ENCODE measurements at regions not wholly inside any gene's neighbourhood (a gene's known extent, or its start where the extent isn't known, plus 50 kb on each side); places are given as distances from the start of the nearest gene placed in this dataset.

DNA sequence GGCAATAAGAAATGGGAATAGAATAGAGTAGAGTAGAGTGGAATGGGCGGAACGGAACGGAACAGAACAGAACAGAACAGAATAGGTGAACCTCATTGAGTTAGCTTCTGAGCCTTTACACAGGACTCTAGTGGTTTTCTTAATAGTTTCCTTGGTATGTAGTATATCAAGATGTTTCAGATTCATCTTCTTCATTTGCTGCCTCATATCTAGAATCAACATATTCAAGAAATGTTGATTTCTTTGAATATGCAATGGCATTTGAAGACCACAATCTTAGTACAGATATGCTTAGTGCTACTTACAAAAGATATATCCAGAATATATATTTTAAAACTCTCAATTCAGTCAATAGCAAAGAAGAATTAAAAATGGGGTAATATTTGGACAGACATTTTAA, 133.8 kb downstream of the TSEN15 start:
- DNase-seq = no peak
- Mint-ChIP-seq H3K9me3 (ENCODE audit: insufficient read depth) (no peaks in the 10 kb centered on the region), H3K4me3 (no peak overlapping the region), H3K4me1 (no peaks in the 10 kb centered on the region), H3K27me3 (peaks cover 5% of the 10 kb centered on the region), H3K27ac (no peak overlapping the region)
- ChIA-PET POLR2A (no interaction called here), CTCF (no interaction called here)
- no CpG with 5 or more reads among the region's 3 CpGs for WGBS (ENCODE audit: insufficient coverage)
- Histone ChIP-seq H3K4me1 (ENCODE audit: control insufficient read depth in 2 of 2, insufficient read depth in 2 of 2, low read length in 2 of 2) (no peaks in the 10 kb centered on the region), H3K79me2 (ENCODE audit: control insufficient read depth, insufficient read depth, low read length) (no peaks in the 10 kb centered on the region), H3K9ac (ENCODE audit: low read length) (no peak overlapping the region), H4K20me1 (ENCODE audit: control insufficient read depth, insufficient read depth, low read length, poor library complexity, severe bottlenecking) (no peaks in the 10 kb centered on the region), H3K27me3 (replicated peaks in 1 of 4; ENCODE audit: control extremely low read depth in 1 of 4, control insufficient read depth in 3 of 4, insufficient read depth in 4 of 4, low read length in 3 of 4) (no peaks in the 10 kb centered on the region), H2AFZ (ENCODE audit: insufficient read depth, low read depth, low read length, poor library complexity, severe bottlenecking) (no peak overlapping the region), H3K27ac (ENCODE audit: low read length in 2 of 2) (no peak overlapping the region), H3K4me2 (replicated peaks; ENCODE audit: low read depth, low read length, poor library complexity, severe bottlenecking) (no peak overlapping the region), H3K4me3 (ENCODE audit: control extremely low read depth in 1 of 5, extremely low read depth in 1 of 5, insufficient read depth in 1 of 5, low read depth in 2 of 5, low read length in 4 of 5) (no peak overlapping the region), H3K36me3 (replicated peaks in 1 of 2; ENCODE audit: control extremely low read depth in 1 of 2, control insufficient read depth in 1 of 2, extremely low read depth in 1 of 2, insufficient read depth in 2 of 2, low read length in 1 of 2) (no peaks in the 10 kb centered on the region), H3K9me3 (ENCODE audit: control extremely low read depth in 1 of 3, control insufficient read depth in 2 of 3, insufficient read depth in 1 of 3, low read length in 2 of 3) (no peaks in the 10 kb centered on the region)
- TF ChIP-seq, protein P1, sequence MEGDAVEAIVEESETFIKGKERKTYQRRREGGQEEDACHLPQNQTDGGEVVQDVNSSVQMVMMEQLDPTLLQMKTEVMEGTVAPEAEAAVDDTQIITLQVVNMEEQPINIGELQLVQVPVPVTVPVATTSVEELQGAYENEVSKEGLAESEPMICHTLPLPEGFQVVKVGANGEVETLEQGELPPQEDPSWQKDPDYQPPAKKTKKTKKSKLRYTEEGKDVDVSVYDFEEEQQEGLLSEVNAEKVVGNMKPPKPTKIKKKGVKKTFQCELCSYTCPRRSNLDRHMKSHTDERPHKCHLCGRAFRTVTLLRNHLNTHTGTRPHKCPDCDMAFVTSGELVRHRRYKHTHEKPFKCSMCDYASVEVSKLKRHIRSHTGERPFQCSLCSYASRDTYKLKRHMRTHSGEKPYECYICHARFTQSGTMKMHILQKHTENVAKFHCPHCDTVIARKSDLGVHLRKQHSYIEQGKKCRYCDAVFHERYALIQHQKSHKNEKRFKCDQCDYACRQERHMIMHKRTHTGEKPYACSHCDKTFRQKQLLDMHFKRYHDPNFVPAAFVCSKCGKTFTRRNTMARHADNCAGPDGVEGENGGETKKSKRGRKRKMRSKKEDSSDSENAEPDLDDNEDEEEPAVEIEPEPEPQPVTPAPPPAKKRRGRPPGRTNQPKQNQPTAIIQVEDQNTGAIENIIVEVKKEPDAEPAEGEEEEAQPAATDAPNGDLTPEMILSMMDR (IDR thresholded peaks at IDR 0.05) = no peak
- no peak for TF ChIP-seq EZH2 (IDR thresholded peaks at IDR 0.05; ENCODE audit: borderline replicate concordance, insufficient read depth, low read depth, low read length, poor library complexity, severe bottlenecking)
- intact Hi-C loops (cut with micrococcal nuclease) = no loop called here
- no peak for ATAC-seq (ENCODE audit: low read depth)

GRCh38 chr1:184186167-184186566, 134.6 kb downstream of the TSEN15 start:
- H4K20me1 ChIP-seq (ENCODE audit: control insufficient read depth, insufficient read depth, low read length, poor library complexity, severe bottlenecking) = no peaks in the 10 kb centered on the region
- TF ChIP-seq EZH2 (IDR thresholded peaks at IDR 0.05; ENCODE audit: borderline replicate concordance, insufficient read depth, low read depth, low read length, poor library complexity, severe bottlenecking) = no peak
- TF ChIP-seq, protein P1 (IDR thresholded peaks at IDR 0.05) = no peak
- Mint-ChIP-seq H3K27ac (no peak overlapping the region), H3K27me3 (peaks cover 11% of the 10 kb centered on the region), H3K9me3 (ENCODE audit: insufficient read depth) (no peaks in the 10 kb centered on the region), H3K4me1 (no peaks in the 10 kb centered on the region), H3K4me3 (no peak overlapping the region)
- H3K27ac ChIP-seq (ENCODE audit: low read length in 2 of 2) = no peak overlapping the region
- intact Hi-C loops (cut with micrococcal nuclease) = no loop called here
- no peaks in the 10 kb centered on the region for H3K79me2 ChIP-seq (ENCODE audit: control insufficient read depth, insufficient read depth, low read length)
- no peaks in the 10 kb centered on the region for H3K9me3 ChIP-seq (ENCODE audit: control extremely low read depth in 1 of 3, control insufficient read depth in 2 of 3, insufficient read depth in 1 of 3, low read length in 2 of 3)
- POLR2A ChIA-PET = no interaction called here
- H3K4me1 ChIP-seq (ENCODE audit: control insufficient read depth in 2 of 2, insufficient read depth in 2 of 2, low read length in 2 of 2) = no peaks in the 10 kb centered on the region
- DNase-seq (no peak), ATAC-seq (ENCODE audit: low read depth) (no peak)
- H3K27me3 ChIP-seq (replicated peaks in 1 of 4; ENCODE audit: control extremely low read depth in 1 of 4, control insufficient read depth in 3 of 4, insufficient read depth in 4 of 4, low read length in 3 of 4) = no peaks in the 10 kb centered on the region
- no peak overlapping the region for H3K4me3 ChIP-seq (ENCODE audit: control extremely low read depth in 1 of 5, extremely low read depth in 1 of 5, insufficient read depth in 1 of 5, low read depth in 2 of 5, low read length in 4 of 5)
- no peak overlapping the region for H3K4me2 ChIP-seq (replicated peaks; ENCODE audit: low read depth, low read length, poor library complexity, severe bottlenecking)
- H3K36me3 ChIP-seq (replicated peaks in 1 of 2; ENCODE audit: control extremely low read depth in 1 of 2, control insufficient read depth in 1 of 2, extremely low read depth in 1 of 2, insufficient read depth in 2 of 2, low read length in 1 of 2) = no peaks in the 10 kb centered on the region
- H2AFZ ChIP-seq (ENCODE audit: insufficient read depth, low read depth, low read length, poor library complexity, severe bottlenecking) = no peak overlapping the region
- H3K9ac ChIP-seq (ENCODE audit: low read length) = no peak overlapping the region
- CTCF ChIA-PET = no interaction called here
